NB4 (cell line): ENCODE measurements at regions not wholly inside any gene's neighbourhood (a gene's known extent, or its start where the extent isn't known, plus 50 kb on each side); places are given as distances from the start of the nearest gene placed in this dataset.
"Not testable (repeated sequence)": the region's sequence is repeated elsewhere in the genome, so short reads cannot be mapped to it uniquely, and the experiment has no call there.

Experiments used
- DNase-seq: peaks from one replicate; pipeline ENCODE4 v3.0.0; 2010; ENCODE audit warnings: low read depth
- H3K4me3 ChIP-seq: one replicate; pipeline ENCODE4 v1.5.1; 2011; ENCODE audit warnings: mild to moderate bottlenecking, low read depth, low read length, moderate library complexity
- CTCF ChIP-seq: IDR thresholded peaks from one replicate; pipeline ENCODE4 v1.5.1; 2012; ENCODE audit warnings: low read depth, low read length
- MAX ChIP-seq: IDR thresholded peaks from 2 replicates; pipeline ENCODE4 v1.6.1; 2011; ENCODE audit warnings: low read depth, low read length
- MYC ChIP-seq: IDR thresholded peaks from 2 replicates; pipeline ENCODE4 v1.6.1; 2011; ENCODE audit warnings: low read depth, low read length
- POLR2A ChIP-seq: IDR thresholded peaks from 2 replicates; pipeline ENCODE4 v1.6.1; 2011; ENCODE audit warnings: mild to moderate bottlenecking; ENCODE audit not compliant: insufficient read length; ENCODE audit errors: extremely low read depth

GRCh38 chr7:112540839-112541577, 60.2 kb downstream of the LSMEM1 start:
- TF ChIP-seq CTCF (no peak), MAX (no peak), POLR2A (no peak), MYC (no peak)
- H3K4me3 ChIP-seq: no peak overlapping the region
- no peak for DNase-seq

- DNase-seq: peak; percentile 34
These were observed 66.1 kb downstream of the LSMEM1 start for GRCh38 chr7:112546723-112547513.

GRCh38 chr7:112547916-112548315, 67.1 kb downstream of the LSMEM1 start:
- TF ChIP-seq MYC (no peak), MAX (no peak), POLR2A (no peak), CTCF (no peak)
- DNase-seq: no peak
- H3K4me3 ChIP-seq: no peak overlapping the region

More at GRCh38 chr7:112546723-112547513, 66.1 kb downstream of the LSMEM1 start:
- no peak overlapping the region for H3K4me3 ChIP-seq
- peak; percentile 22 for TF ChIP-seq CTCF
- no peak for TF ChIP-seq MAX

DNA sequence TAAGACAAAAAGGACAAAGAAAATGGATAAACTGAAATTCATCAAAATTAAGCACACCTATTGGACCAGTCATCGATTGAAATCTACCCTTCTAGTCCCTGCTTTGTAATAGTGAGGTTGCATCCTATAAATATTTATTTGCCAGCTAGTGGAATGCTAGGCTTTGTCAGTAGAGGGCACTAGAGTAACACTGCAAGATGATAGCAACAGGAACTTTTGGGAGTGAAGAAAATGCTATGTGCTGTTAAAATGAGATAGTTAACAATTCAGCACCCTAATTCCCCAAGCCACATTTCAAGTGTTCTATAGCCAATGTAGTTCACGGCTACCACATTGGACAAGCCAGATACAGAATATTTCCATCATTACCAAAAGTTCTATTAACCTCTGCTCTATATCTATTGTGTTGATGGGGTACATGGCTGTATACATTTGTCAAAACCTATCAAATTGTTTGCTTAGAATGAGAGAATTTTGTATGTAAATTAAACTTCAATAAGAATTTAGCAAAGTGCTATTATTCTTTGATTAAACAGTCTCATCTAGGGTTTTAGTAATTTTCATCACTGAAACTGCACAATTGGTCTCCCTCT, 69.8 kb downstream of the LSMEM1 start:
- TF ChIP-seq POLR2A (no peak), MYC (0 out of 2 replicates have a peak, but pooled peaks have one; percentile 5), CTCF (peak; percentile 98), MAX (no peak)
- DNase-seq: peak; percentile 81
- H3K4me3 ChIP-seq: no peak overlapping the region

DNA sequence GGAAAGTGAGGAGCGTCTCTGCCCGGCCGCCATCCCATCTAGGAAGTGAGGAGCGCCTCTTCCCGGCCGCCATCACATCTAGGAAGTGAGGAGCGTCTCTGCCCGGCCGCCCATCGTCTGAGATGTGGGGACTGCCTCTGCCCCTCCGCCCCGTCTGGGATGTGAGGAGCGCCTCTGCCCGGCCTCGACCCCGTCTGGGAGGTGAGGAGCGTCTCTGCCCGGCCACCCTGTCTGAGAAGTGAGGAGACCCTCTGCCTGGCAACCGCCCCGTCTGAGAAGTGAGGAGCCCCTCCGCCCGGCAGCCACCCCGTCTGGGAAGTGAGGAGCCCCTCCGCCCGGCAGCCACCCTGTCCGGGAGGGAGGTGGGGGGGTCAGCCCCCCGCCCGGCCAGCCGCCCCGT, 70.7 kb downstream of the LSMEM1 start:
- not testable (repeated sequence) for DNase-seq, H3K4me3 ChIP-seq

- no peak for TF ChIP-seq MYC
- no peak for DNase-seq
- H3K4me3 ChIP-seq: no peak overlapping the region
These were observed 73.8 kb downstream of the LSMEM1 start for GRCh38 chr7:112554591-112554990.

DNA sequence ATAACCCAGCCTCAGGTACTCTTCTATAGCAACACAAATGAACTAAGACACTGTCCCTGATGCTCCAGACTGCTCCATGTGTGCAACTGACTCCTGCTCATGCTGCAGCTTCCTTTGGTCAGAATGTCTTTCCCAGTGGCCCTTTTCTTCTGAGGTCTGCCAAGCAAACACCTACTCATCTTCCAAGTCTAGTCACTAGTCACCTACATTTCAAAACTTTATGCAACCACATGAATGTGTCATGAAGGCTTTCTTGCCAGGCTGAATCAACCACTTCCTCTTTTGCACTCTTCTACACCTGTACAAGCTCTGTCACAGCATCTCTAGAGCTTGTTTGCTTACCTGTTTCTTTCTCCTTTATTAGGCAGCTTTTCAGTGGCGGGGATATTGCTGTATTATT, 75.8 kb downstream of the LSMEM1 start:
- no peak overlapping the region for H3K4me3 ChIP-seq
- no peak for TF ChIP-seq MAX
- no peak for TF ChIP-seq POLR2A
- no peak for TF ChIP-seq CTCF
- no peak for TF ChIP-seq MYC
- DNase-seq: peak; percentile 71
